PFSK-1 (cell line): ENCODE measurements at regions not wholly inside any gene's neighbourhood (a gene's known extent, or its start where the extent isn't known, plus 50 kb on each side); places are given as distances from the start of the nearest gene placed in this dataset.

Source experiments
- FOXP2 ChIP-seq: optimal IDR thresholded peaks from 2 replicates; pipeline ENCODE3; 2011; ENCODE audit warnings: borderline replicate concordance, control low read depth, inconsistent platforms; ENCODE audit not compliant: insufficient read depth; ENCODE audit errors: extremely low read length, extremely low read depth
- POLR2AphosphoS5 ChIP-seq: IDR thresholded peaks from 2 replicates; pipeline ENCODE4 v1.6.1; 2012; ENCODE audit warnings: low read depth, mild to moderate bottlenecking, control low read depth, low read length, moderate library complexity
- SIN3A ChIP-seq: IDR thresholded peaks from 2 replicates; pipeline ENCODE4 v1.6.1; 2012; ENCODE audit warnings: mild to moderate bottlenecking, low read length, moderate library complexity, borderline replicate concordance; ENCODE audit not compliant: insufficient read depth
- TAF1 ChIP-seq: IDR thresholded peaks from 2 replicates; pipeline ENCODE4 v1.6.1; 2012; ENCODE audit warnings: low read length, control low read depth, borderline replicate concordance; ENCODE audit not compliant: insufficient read depth
- TF ChIP-seq, protein P1 (sequence below), 2 experiments: IDR thresholded peaks; 2 replicates each; pipeline versions ENCODE4 v1.6.1 to v1.8.0; 2011 to 2012; ENCODE audit warnings: low read depth in 2 of 2, low read length in 2 of 2, control low read depth in 1 of 2, inconsistent platforms in 1 of 2, mild to moderate bottlenecking in 1 of 2, moderate library complexity in 1 of 2; ENCODE audit not compliant: insufficient read depth in 1 of 2

DNA sequence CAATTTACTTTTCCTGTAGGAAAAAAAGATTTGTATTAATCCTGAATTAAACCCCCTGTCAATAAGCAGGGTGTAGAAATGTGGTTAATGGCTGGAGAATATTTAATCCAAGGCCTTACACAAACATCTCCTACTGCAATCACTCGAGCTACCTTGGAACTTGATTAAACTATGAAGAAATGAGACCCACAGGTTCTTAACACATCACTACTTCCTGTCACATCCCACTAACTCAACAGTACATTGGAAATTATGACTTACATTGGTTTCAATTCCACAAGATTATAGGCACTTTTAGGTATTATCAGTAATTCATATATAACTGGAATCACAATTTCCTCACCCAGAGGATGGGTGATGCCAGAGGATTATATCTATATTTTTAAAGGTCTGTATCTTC, 480.3 kb downstream of the MRPL39 start:
- TF ChIP-seq TAF1 = no peak
- no peak for TF ChIP-seq FOXP2
- TF ChIP-seq SIN3A = no peak
- TF ChIP-seq, protein P1, sequence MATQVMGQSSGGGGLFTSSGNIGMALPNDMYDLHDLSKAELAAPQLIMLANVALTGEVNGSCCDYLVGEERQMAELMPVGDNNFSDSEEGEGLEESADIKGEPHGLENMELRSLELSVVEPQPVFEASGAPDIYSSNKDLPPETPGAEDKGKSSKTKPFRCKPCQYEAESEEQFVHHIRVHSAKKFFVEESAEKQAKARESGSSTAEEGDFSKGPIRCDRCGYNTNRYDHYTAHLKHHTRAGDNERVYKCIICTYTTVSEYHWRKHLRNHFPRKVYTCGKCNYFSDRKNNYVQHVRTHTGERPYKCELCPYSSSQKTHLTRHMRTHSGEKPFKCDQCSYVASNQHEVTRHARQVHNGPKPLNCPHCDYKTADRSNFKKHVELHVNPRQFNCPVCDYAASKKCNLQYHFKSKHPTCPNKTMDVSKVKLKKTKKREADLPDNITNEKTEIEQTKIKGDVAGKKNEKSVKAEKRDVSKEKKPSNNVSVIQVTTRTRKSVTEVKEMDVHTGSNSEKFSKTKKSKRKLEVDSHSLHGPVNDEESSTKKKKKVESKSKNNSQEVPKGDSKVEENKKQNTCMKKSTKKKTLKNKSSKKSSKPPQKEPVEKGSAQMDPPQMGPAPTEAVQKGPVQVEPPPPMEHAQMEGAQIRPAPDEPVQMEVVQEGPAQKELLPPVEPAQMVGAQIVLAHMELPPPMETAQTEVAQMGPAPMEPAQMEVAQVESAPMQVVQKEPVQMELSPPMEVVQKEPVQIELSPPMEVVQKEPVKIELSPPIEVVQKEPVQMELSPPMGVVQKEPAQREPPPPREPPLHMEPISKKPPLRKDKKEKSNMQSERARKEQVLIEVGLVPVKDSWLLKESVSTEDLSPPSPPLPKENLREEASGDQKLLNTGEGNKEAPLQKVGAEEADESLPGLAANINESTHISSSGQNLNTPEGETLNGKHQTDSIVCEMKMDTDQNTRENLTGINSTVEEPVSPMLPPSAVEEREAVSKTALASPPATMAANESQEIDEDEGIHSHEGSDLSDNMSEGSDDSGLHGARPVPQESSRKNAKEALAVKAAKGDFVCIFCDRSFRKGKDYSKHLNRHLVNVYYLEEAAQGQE (IDR thresholded peaks at IDR 0.05; ENCODE audit: insufficient read depth in 1 of 2, low read depth in 2 of 2, low read length in 2 of 2) = no peak
- TF ChIP-seq POLR2AphosphoS5 = no peak

GRCh38 chr21:25126564-25126963, 480.7 kb downstream of the MRPL39 start:
- TF ChIP-seq FOXP2 (no peak), TAF1 (no peak), SIN3A (no peak), POLR2AphosphoS5 (no peak)
- TF ChIP-seq, protein P1 (IDR thresholded peaks at IDR 0.05; ENCODE audit: insufficient read depth in 1 of 2, low read depth in 2 of 2, low read length in 2 of 2) = no peak

DNA sequence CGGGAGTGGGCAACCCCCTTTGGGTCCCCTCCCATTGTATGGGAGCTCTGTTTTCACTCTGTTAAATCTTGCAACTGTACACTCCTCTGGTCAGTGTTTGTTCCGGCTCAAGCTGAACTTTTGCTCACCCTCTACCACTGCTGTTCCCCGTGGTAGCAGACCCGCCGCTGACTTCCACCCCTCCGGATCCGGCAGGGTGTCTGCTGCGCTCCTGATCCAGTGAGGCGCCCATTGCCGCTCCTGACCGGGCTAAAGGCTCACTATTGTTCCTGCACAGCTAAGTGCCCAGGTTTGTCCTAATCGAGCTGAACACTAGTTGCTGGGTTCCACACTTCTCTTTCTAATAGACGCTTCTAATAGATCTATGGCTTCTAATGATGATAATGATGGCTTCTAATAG, 488.6 kb downstream of the MRPL39 start:
- TF ChIP-seq, protein P1 (IDR thresholded peaks at IDR 0.05; ENCODE audit: insufficient read depth in 1 of 2, low read depth in 2 of 2, low read length in 2 of 2) = no peak
- TF ChIP-seq POLR2AphosphoS5 = no peak
- no peak for TF ChIP-seq TAF1
- TF ChIP-seq SIN3A = no peak
- no peak for TF ChIP-seq FOXP2

- no peak for TF ChIP-seq POLR2AphosphoS5
- no peak for TF ChIP-seq TAF1
- no peak for TF ChIP-seq SIN3A
- TF ChIP-seq, protein P1 (IDR thresholded peaks at IDR 0.05; ENCODE audit: insufficient read depth in 1 of 2, low read depth in 2 of 2, low read length in 2 of 2) = no peak
- no peak for TF ChIP-seq FOXP2
Observed at GRCh38 chr21:25115021-25115420, 492.3 kb downstream of the MRPL39 start.

GRCh38 chr21:25107708-25108107, 499.6 kb downstream of the MRPL39 start:
- no peak for TF ChIP-seq SIN3A
- TF ChIP-seq, protein P1 (IDR thresholded peaks at IDR 0.05; ENCODE audit: insufficient read depth in 1 of 2, low read depth in 2 of 2, low read length in 2 of 2) = 0 out of 4 replicates have a peak, but pooled peaks of 1 of the 2 experiments have one; percentile 60
